ENCODE measurements at regions not wholly inside any gene's neighbourhood (a gene's known extent, or its start where the extent isn't known, plus 50 kb on each side); places are given as distances from the start of the nearest gene placed in this dataset.

- TF ChIP-seq EP300 (conservative IDR thresholded peaks at IDR 0.05; ENCODE audit: poor library complexity, severe bottlenecking) (no peak), REST (IDR thresholded peaks at IDR 0.05; ENCODE audit: borderline replicate concordance) (no peak), CTCF (IDR thresholded peaks at IDR 0.05; ENCODE audit: poor library complexity, severe bottlenecking) (no peak), TAF1 (IDR thresholded peaks at IDR 0.05; ENCODE audit: low read depth) (no peak), POLR2AphosphoS5 (IDR thresholded peaks at IDR 0.05) (no peak), SMC3 (conservative IDR thresholded peaks at IDR 0.05; ENCODE audit: poor library complexity) (no peak), RAD21 (conservative IDR thresholded peaks at IDR 0.05) (no peak), MXI1 (conservative IDR thresholded peaks at IDR 0.05; ENCODE audit: poor library complexity, severe bottlenecking) (no peak)
These were observed 144.0 kb upstream of the PJA1 start for GRCh38 chrX:69309074-69309792.
